DMS114 treated with DMSO at 0.1 percent for 48 hours (cell line): ENCODE measurements at regions not wholly inside any gene's neighbourhood (a gene's known extent, or its start where the extent isn't known, plus 50 kb on each side); places are given as distances from the start of the nearest gene placed in this dataset.

Source experiments
- DNase-seq: peaks from one replicate; lab custom pipeline; 2025; ENCODE audit not compliant: unreplicated experiment; lab: John Stamatoyannopoulos, UW

DNA sequence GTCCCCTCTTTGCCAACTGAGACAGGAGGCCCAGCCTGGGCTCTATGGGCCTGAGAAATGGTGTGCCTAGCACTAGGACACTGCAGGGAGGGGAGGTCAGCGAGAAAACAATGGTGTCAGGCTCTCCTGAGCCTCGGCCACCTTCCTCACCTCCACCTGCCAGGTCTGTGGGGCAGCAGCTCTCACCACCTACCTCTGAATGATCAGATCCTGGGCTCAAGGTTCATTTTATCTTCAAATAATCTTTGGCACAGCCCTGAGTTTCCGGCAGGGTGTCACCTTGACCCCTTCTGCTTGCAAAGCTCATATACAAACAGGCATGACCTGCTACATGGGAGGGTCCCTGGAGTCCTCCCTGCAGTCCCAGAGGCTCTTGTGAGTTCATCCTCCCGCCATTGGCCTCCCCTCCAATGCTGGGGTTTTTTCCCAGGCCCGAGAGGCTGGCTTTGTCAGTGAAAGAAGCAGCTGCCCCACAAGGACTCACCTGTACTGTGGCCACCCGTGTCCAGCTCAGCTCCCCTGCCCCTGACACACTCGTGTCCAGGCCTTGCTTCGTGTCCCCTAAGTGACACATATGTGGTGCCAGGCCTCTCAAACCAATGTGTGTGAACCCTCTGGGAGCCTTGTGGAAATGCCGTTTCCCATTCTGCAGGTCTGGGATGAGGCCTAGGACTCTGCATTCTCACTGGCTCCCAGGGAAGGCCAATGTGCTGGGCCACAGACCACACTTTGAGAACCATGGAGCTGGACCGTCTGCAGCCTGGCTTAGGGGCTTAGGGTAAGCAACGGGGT lies 176.8 kb upstream of the CIBAR2 start:
- DNase-seq, result no peak

DNA sequence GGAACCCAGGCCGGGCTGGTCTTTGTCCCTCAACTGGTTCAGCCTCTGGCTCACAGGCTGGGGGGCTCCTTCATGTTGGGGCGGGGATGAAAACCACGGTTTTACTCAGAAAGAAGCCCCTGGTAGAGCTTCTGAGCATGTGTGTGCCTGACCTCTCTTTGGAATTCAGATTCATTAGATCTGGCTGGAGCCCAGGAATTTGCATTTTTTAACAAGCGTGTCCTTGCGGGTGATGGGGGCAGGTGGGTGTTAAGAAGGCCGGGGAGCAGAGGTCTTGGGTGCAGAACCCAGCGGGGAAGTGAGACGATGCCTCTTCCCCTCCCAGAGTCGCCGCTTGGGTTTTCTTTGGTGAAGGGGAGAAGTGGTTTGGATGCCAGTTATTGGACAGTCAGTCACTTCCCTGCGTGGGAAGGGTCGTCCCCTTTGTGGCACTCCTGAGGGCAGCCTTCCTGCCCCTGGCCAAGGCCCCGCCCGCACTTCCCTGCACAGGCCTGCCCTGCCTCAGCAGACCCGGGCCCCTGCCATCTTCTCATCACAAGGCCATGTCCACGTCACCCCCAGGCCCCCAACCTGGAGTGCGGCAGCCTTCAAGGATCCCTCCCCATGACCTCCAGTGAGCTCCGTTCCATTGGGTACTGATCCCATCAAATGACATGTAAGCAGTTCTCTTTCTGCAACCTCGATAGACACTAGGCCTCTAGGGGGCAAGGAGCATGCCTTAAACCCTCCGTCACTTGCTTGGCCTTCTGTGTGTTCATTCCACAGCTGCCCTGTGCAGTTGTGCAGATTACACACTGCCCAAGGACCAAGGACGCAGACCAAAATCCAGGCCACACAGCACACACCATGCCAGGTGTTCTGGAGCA lies 177.7 kb upstream of the CIBAR2 start:
- no peak for DNase-seq

DNA sequence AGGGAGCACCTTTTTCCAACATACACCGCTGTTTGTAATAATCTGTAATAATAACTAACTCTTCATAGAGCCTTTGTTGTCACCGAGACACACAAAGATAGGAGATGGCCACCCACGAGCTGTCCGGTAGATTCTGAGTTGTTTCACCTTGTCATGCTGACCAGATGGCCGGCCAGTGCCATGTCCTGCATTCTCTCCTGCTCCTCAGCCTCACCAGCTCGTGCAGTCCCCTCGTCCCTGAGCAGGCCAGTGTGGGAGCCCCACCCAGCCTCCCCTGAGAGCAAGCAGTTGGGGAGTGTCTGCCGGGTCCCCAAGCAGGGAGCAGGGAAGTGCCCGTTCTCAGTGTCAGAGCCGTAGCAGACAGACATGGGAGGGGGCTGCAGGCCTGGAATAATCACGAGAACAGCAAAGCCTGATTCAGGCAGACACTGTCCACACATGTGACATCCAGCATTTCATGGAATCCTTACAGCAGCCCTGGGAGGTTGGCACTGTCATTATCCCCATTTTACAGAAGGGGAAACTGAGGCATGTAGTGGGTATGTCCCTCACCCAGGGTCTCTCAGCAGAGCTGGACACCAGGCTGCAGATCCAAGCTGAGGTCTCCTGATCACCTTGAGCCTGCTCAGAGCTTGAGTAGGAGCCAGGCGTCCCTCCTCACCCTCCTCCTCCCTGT lies 178.5 kb upstream of the CIBAR2 start:
- no peak for DNase-seq

DNA sequence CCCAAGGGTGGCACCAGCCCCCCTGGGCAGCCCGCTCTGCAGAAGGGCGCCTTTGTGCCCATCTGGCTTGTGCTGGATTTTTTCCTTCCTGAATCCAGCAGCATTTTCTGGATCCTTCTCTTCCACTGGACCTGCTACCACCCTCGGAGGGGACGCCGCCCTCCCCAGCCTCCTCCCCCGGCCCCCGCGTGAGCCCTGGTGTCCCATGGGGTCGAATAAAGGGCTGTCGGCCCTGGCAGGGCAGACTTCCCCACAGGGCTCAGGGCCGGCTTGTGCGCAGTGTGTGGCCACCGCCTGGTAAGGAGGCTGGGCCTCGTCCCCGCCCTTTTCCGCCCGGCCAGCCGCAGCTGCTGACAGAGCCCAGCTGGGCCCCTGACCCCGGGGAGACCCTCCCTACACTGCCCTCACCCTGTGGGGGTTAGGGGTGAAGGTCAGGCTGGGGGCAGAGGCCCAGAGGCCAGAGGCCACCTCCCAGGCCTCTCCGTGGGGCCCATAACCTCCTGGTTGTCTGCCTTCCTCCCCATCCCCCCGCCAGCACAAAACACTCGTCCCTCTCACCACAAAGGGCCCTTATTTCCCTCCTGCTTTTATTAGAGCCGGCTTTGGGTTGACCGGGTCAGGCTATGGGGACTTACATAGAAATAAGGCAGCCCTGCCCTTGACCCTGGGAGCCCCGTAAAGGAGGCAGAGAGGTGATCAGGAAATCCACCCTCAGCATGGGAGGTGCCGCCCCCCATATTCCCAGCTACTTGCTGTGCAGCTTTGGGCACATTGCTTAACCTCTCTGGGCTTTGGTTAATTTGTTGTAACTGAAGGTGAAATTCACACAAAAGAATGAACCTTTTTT lies 179.3 kb upstream of the CIBAR2 start:
- DNase-seq, result no peak

DNA sequence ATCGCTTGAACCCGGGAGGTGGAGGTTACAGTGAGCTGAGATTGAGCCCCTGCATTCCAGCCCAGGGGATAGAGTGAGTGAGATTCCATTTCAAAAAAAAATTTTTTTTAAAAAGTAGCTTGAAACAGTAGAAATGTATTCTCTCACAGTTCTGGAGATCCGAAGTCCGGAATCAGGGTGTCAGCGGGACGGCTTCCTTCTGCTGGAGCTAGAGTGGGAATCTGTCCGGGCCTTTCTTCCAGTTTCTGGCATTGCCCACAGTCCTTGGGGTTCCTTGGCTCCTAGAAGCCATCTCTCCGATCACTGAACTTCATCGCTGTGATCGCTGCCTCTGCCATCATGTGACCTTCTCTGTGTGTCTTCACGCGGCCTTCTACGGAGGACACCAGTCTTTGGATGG lies 181.2 kb upstream of the CIBAR2 start:
- DNase-seq, result no peak

DNA sequence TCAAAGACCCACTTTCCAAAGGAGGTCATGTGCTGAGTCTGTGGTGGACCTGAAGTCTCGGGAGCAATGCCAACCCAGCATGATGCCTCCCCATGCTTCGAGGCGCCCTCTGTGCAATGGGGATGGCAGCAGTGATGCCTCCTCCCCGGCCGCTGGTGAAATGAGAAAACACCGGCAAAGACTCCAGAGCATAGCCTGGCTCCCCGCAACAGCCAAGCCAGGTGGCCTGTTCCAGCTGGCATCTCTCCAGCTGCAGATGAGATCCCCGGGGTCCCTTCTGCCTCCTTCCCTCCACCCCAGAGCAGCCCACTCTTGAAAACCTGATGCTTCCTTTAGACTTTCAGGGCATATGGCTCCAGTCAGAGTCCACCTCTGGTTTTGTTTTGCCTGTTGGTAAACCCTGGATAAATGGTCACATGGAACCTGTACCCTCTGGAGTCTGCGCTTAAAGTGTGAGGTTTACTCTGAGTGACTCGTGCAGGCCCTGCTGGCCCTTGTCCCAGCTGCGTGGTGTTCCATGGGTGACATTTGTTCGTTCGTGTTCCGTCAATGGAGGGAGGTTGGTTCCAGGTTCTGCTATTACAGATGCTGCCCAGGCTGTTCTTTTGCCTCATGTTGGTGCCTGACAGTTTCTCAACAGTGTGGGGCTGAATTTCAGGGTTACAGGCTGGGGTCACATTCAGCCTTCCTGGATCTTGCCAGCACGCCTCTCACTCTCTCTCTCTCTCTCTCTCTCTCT lies 181.8 kb upstream of the CIBAR2 start:
- DNase-seq, result no peak

DNA sequence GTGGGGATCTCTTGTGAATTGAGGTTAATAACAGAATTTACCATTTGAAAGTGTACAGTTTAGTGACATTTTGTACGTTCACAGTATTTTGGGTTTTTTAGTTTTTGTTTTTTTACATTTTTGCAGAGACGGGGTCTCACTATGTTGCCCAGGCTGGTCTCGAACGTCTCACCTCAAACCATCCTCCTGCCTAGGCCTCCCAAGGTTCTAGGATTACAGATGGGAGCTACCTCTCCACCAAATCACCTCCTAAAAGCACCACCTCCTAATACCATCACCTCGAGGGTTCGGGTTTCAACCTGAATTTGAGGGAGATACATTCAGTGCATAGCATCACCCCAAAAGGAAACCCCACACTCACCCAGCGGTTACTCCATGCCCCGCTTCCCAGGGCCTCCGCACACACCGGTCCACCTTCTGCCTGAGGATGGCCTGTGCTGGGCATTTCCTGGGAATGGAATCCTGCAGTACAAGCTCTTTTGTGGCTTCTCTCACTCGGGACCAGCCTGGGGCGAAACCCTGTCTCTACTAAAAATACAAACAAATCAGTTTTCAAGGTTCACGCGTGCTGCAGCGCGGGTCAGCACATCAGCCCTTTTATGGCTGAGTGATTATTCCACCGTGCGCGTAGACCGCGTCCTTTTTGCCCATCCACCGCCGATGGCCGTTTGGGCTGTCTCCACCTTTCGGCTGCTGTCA lies 182.7 kb upstream of the CIBAR2 start:
- DNase-seq, result no peak

DNA sequence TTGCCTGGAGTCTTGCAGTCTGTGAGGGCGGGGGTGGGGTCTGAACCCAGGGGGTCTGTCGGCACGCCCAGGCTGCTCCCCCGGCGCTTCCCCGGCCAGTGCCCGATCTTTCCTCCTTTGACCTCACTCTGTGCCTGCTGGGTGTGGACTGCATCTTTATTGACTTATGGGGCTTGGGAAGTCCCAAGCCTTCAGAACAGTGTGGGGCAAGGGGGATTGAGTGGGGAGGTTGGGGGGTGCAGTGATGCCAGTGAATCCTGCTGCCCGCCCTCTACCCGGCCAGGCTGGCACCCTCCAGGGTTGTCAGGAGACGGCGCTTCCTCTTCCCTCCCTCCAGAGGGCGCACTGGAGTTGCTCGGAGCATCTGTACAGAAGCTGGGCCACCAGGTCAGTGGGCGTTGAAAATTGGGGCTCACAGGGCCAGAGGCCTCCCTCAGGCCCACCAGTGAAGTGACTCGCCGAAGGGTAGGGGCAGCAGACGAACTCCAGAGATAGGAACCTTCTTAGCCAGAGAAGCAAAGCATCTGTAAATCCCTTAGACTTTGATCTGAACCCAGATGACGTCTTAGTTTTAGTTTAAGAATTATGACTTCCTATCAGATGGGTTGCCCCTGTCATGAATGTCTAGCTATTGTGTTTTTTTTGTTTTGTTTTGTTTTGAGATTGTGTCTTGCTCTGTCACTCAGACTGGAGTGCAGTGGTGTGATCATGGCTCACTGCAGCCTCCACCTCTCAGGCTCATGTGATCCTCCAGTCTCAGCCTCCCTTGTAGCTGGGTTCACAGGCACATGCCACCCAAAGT lies 184.8 kb upstream of the CIBAR2 start:
- no peak for DNase-seq

DNA sequence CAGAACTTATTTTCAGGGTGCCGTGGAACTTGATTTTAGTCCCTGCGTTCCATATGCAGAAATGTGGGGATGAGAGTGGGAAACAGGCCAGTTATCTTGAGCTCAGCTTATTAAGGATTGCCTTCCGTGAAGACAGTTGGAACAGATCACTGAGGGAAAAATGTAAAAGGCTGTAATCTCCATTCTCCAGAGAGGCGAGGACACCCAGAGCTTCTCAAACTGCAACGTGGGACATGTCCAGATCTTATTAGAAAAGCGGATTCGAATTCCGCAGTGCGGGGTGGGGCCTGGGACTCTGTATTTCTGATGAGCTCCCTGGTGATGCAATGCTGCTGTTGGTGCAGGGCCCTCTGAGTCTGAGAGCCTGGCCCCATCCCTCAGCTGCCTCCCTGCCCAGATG lies 185.6 kb upstream of the CIBAR2 start:
- no peak for DNase-seq

DNA sequence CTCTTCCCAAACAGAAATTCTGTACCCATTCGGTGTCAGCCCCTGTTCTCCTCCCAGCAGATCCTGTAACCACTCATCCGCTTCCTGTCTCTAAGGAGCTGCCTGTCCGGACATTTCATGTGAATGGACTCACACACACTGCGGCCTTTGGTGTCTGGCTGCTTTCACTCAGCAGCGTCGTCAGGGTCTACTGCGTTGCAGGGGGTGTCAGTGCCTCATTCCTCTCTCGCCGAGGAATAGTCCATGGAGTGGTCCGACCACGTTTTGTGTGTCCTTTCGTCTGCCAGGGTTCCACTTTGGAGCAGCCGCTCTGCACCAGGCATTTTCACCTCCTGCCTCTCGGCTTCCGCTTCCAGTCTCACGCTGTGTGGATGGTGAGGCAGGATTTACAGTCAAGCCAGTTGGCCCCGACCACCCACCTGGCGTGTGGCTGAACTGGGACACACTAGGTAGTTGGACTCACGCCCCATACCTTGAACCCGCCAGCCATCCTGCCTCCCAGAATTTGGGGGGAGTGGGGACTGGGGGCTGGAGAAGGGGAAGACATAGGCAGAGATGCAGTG lies 188.2 kb upstream of the CIBAR2 start:
- DNase-seq, result no peak

DNA sequence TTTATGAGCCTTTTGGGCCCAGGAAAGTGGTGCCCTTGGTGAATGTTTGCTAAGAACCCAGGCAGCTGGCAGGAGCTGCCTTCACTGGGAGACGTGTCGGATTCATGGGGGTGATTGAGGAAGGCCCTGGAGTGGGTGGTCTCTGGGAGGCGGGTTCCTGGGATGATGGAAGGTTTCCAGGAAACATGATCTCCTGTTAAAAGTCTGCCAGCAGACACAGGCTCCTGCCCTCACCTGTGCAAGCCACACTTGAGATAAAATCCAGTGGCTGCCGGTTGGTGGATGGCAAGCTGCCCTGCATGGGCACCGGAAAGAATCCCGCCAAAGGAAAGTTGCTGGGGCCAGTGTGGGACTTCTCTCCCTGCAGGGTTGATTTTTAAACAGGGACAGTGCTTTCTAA lies 189.0 kb upstream of the CIBAR2 start:
- DNase-seq, result no peak

DNA sequence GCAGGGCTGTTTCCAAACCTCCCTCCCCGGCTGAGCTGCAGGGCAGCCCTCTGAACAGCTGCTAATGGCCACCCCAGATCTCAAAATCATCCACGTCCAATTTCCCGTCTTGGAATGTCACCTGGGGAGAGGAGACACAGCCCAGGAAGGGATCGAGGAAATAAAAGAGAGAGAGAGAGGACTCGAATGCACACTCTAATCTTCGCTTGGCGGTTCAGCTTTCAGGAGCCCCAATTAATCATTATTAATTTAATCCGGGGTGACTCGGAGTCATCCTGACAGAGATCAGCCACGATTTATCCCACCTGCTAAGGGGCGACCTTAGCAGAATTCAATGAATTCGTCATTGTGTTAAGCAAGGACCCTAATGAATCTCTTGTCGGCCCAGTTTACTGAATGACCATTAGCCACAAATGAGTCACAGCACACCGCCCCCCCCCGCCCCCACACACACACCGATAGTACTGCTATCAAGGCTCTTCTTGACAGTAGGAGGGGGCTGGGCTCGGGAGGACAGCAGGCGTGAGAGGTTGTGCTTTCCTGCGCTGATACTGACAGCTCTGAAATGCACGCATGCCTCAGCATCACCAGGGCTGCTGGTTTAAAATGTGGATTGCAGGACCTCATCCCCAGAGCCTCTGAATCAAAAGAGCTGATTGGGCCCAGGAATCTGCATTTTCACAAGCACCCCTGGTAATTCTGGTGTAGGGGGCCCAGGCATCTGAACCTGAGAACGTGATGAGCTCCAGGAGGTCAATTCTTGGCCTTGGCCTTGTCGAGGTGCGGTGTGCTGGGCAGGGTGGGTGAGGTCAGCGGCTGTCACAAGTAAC lies 190.0 kb upstream of the CIBAR2 start:
- DNase-seq, result no peak

DNA sequence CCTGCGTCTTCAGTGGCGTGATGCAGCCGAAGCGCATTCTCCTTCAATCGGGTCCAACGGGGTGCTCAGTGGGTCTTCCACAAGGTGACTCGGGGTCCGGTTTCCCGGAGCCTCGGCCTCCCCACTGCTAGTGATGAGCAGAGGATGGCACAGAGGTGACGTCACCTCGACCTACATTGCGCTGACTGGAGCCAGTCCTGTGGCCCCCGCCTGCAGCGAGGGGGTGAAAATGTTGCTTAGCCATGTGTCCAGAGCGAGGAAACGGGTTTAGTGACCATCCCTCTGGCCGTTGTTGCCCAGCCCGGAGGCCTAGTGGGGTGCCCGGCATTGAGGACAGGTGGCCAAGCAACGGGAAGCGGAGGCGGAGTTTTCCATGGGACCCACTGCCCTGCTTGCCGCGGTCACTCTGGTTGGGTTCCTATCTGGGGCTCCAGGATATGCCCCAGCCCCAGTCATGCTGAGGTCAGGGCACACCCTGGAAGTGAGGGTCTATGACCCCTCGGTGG lies 190.6 kb upstream of the CIBAR2 start:
- DNase-seq, result no peak

DNA sequence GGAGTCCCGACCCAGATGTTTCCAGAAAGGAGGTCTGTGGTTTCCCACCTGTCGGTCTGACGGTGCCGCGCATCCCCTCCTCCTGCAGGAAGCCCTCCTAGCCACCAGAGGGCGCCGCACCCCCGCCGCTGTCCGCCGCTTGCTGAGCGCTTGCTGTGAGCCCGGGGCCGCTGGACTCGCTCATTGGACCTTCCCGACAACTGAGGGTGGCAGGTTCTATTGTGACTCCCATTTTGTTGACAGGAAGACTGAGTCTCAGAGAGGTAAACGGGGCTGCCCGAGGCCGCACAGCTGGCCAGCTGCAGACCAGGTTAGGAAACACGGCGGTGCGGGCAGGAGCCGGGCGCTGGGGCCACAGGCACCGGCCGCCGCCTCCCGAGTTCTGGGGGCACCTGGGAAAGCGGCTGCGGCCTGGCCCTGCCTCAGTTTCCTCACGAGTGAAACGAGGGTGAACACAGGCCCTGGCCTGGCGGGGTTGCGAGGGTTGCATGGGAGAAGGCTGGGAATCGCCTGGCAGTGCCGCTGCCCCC lies 191.1 kb upstream of the CIBAR2 start:
- no peak for DNase-seq

DNA sequence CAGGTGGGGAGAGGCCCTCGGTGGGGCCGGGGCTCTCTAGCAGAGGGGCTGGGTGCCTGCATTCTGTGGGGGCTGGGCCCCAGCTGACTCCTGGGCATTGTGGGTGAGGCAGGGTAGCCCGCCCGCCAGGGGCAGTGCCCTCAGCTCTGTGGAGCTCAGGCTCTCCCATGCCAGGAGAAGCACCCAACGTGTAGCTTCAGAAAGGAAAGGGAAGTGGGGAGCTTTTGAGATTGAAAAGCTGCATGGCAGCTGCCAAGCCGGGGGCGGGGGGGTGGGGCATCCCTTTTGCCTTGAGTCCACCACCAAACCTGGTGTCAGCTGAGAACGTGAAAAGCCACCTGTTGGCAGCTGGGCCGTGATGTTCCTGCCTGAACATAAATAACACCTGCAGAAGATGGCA lies 192.1 kb upstream of the CIBAR2 start:
- no peak for DNase-seq

DNA sequence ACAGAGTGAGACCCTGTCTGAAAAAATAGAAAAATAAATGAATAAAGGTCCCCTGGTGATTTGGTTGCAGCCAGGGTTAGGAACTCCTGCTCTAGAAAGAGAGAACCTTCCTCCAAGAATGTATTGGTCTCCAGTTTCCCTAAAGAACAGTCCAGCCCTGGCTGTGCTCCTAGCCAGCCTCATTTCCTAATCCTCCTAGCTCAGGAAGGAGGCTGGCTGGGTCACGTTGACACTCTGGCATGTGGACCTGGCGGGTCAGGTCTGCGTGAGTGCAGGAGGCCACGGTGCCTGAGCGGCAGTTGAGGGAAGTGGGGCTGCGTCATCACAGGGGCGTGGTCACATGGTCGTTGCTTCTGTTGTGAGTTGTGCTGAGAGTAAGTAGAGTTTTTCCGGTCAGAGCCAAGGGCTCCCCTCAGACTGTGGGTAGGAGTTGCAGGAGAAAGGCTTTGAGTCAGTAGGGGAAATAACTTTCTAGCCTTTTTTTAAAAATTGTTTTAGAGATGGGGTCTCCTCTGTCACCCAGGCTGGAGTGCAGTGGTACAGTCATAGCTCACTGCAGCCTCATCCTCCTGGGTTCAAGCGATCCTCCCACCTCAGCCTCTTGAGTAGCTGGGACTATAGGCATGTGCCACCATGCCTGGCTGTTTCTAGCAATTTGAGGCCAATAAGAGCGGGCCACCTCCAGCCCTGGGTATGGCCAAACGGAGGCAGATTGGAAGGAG lies 194.0 kb upstream of the CIBAR2 start:
- no peak for DNase-seq
